ENCODE measurements at regions not wholly inside any gene's neighbourhood (a gene's known extent, or its start where the extent isn't known, plus 50 kb on each side); places are given as distances from the start of the nearest gene placed in this dataset.

DNA sequence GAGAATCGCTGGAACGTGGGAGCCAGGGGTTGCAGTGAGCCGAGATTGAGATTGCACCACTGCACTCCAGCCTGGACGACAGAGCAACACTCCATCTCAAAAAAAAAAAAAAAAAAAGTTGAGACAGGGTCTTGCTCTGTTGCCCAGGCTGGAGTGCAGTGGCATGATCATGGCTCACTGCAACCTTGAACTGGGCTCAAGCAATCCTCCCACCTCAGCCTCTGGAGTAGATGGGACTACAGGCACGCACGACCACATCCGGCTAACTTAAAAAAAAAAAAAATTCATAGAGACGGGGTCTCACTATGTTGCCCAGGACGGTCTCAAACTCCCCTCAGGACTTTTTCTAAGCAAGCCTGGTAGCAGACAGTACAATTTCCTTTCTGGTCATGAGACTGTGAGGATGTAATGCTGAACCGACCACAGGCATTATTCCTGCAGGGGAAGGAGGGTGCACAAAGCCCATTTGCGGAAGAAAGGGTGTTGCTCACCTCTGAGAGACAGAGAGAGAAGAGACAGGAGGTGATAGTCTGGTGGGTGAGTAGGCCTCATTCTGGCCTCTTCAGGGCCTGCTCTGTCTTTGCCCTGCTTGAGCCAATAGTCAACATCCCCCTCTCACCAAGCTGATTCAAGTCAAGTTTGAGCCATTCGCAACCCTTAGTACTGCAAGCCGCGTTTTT is 205.3 kb downstream of the ZFP36L2 start:
- Histone ChIP-seq H3K9me2 (replicated peaks; ENCODE audit: control insufficient read depth, low read length) (no peaks in the 10 kb centered on the region), H4K20me1 (ENCODE audit: control insufficient read depth, insufficient read depth, low read depth, low read length) (no peaks in the 10 kb centered on the region), H3K27ac (ENCODE audit: low read depth, low read length) (no peak overlapping the region), H3K27me3 (ENCODE audit: control insufficient read depth, low read length) (no peaks in the 10 kb centered on the region), H3K9me3 (ENCODE audit: control insufficient read depth, insufficient read depth, low read length) (peaks cover 8% of the 10 kb centered on the region), H3K4me2 (ENCODE audit: low read length) (no peak overlapping the region), H3K79me2 (ENCODE audit: control insufficient read depth, low read length) (no peaks in the 10 kb centered on the region), H3K4me3 (ENCODE audit: low read length) (no peak overlapping the region), H3F3A (ENCODE audit: control insufficient read depth, insufficient read depth) (no peaks in the 10 kb centered on the region), H3K4me1 (ENCODE audit: control insufficient read depth, low read length) (no peaks in the 10 kb centered on the region), H3K36me3 (ENCODE audit: control insufficient read depth, low read length) (no peaks in the 10 kb centered on the region)
- no peak for TF ChIP-seq EZH2phosphoT487 (IDR thresholded peaks at IDR 0.05; ENCODE audit: borderline replicate concordance, low read length)
- TF ChIP-seq, protein P1, sequence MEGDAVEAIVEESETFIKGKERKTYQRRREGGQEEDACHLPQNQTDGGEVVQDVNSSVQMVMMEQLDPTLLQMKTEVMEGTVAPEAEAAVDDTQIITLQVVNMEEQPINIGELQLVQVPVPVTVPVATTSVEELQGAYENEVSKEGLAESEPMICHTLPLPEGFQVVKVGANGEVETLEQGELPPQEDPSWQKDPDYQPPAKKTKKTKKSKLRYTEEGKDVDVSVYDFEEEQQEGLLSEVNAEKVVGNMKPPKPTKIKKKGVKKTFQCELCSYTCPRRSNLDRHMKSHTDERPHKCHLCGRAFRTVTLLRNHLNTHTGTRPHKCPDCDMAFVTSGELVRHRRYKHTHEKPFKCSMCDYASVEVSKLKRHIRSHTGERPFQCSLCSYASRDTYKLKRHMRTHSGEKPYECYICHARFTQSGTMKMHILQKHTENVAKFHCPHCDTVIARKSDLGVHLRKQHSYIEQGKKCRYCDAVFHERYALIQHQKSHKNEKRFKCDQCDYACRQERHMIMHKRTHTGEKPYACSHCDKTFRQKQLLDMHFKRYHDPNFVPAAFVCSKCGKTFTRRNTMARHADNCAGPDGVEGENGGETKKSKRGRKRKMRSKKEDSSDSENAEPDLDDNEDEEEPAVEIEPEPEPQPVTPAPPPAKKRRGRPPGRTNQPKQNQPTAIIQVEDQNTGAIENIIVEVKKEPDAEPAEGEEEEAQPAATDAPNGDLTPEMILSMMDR (IDR thresholded peaks at IDR 0.05; ENCODE audit: low read depth, low read length, poor library complexity, severe bottlenecking): no peak

DNA sequence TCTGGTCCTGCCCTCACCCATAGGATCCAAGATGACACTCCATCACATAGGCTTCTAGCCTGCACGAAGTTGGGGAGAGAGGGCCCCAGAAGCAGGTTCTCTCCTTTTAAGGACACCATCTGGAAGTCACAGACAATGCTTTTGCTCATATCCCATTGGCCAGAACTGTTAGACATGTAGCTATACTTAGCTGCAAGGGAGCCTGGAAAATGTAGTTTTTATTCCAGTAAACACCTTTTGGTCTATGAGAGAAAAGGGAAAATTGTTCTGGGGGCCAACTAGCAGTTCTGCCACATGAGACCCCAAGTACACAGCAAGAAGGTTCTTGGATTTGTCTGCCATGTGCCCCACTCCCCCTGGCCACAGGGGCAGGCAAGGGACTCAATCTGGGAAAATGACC is 206.1 kb downstream of the ZFP36L2 start:
- no peak overlapping the region for H3K4me3 ChIP-seq (ENCODE audit: low read length)
- H3K4me1 ChIP-seq (ENCODE audit: control insufficient read depth, low read length): no peaks in the 10 kb centered on the region
- H3K4me2 ChIP-seq (ENCODE audit: low read length): no peak overlapping the region
- peaks cover 8% of the 10 kb centered on the region for H3K9me3 ChIP-seq (ENCODE audit: control insufficient read depth, insufficient read depth, low read length)
- no peaks in the 10 kb centered on the region for H3F3A ChIP-seq (ENCODE audit: control insufficient read depth, insufficient read depth)
- TF ChIP-seq, protein P1 (IDR thresholded peaks at IDR 0.05; ENCODE audit: low read depth, low read length, poor library complexity, severe bottlenecking): no peak
- TF ChIP-seq EZH2phosphoT487 (IDR thresholded peaks at IDR 0.05; ENCODE audit: borderline replicate concordance, low read length): no peak
- no peaks in the 10 kb centered on the region for H3K27me3 ChIP-seq (ENCODE audit: control insufficient read depth, low read length)
- no peaks in the 10 kb centered on the region for H3K36me3 ChIP-seq (ENCODE audit: control insufficient read depth, low read length)
- no peaks in the 10 kb centered on the region for H3K9me2 ChIP-seq (replicated peaks; ENCODE audit: control insufficient read depth, low read length)
- no peaks in the 10 kb centered on the region for H3K79me2 ChIP-seq (ENCODE audit: control insufficient read depth, low read length)
- no peak overlapping the region for H3K27ac ChIP-seq (ENCODE audit: low read depth, low read length)
- H4K20me1 ChIP-seq (ENCODE audit: control insufficient read depth, insufficient read depth, low read depth, low read length): no peaks in the 10 kb centered on the region

DNA sequence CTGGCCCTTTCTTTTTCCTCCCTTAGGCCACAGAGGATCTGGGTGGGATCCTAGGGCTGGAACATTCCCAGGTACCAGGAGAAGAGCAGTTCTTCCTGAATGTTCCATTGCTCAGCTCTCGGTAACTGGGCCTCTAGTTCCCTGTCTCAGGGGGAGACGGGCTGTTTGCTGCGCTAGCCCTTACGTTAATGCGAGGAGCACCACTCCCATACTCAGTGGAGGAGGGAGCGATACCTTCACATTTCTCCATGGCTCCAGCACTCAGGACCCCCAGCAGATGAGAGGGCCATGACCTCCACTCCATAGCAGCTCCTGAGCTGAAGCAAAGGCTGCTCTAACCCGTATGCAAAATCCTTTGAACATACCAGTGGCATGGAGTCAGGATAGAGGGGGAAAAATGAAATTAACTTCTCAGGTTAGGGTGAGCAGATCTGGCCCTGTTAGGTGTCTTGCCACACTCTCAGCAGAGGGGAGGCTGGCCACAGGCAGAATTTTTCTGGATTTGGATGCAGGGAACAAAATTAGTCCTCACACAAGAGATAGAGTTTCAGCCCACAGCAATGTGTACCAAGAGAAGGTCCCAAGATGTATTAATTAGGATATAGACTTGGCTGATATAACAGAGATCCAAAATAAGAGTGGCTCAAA is 206.7 kb downstream of the ZFP36L2 start:
- Histone ChIP-seq H3K27me3 (ENCODE audit: control insufficient read depth, low read length) (no peaks in the 10 kb centered on the region), H4K20me1 (ENCODE audit: control insufficient read depth, insufficient read depth, low read depth, low read length) (no peaks in the 10 kb centered on the region), H3K36me3 (ENCODE audit: control insufficient read depth, low read length) (no peaks in the 10 kb centered on the region), H3K4me1 (ENCODE audit: control insufficient read depth, low read length) (no peaks in the 10 kb centered on the region), H3K79me2 (ENCODE audit: control insufficient read depth, low read length) (no peaks in the 10 kb centered on the region), H3K9me2 (replicated peaks; ENCODE audit: control insufficient read depth, low read length) (no peaks in the 10 kb centered on the region), H3K4me2 (ENCODE audit: low read length) (no peak overlapping the region), H3F3A (ENCODE audit: control insufficient read depth, insufficient read depth) (no peaks in the 10 kb centered on the region), H3K27ac (ENCODE audit: low read depth, low read length) (no peak overlapping the region), H3K9me3 (ENCODE audit: control insufficient read depth, insufficient read depth, low read length) (peaks cover 8% of the 10 kb centered on the region), H3K4me3 (ENCODE audit: low read length) (no peak overlapping the region)
- TF ChIP-seq, protein P1 (IDR thresholded peaks at IDR 0.05; ENCODE audit: low read depth, low read length, poor library complexity, severe bottlenecking): no peak
- no peak for TF ChIP-seq EZH2phosphoT487 (IDR thresholded peaks at IDR 0.05; ENCODE audit: borderline replicate concordance, low read length)
